ENCODE measurements at regions not wholly inside any gene's neighbourhood (a gene's known extent, or its start where the extent isn't known, plus 50 kb on each side); places are given as distances from the start of the nearest gene placed in this dataset.

DNA sequence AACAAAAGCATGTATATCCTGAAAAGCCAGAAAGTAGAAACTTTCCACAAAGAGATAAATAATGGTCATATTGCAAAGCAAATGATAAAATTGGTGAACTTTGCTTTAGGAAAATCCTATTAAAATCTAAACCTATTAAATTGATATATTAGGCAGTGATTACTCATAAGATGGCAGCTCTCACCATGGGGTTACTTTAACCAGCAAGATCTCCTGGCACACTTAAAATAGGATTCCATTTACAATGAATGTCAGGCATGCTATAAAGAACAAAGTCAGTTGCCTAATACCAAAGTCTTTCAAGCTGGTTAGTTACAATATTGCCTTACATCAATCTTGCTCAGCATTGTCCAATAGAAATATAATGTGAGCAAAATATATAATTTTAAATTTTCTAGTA is 816.2 kb downstream of the BCL11A start:
- TF ChIP-seq, protein P1, sequence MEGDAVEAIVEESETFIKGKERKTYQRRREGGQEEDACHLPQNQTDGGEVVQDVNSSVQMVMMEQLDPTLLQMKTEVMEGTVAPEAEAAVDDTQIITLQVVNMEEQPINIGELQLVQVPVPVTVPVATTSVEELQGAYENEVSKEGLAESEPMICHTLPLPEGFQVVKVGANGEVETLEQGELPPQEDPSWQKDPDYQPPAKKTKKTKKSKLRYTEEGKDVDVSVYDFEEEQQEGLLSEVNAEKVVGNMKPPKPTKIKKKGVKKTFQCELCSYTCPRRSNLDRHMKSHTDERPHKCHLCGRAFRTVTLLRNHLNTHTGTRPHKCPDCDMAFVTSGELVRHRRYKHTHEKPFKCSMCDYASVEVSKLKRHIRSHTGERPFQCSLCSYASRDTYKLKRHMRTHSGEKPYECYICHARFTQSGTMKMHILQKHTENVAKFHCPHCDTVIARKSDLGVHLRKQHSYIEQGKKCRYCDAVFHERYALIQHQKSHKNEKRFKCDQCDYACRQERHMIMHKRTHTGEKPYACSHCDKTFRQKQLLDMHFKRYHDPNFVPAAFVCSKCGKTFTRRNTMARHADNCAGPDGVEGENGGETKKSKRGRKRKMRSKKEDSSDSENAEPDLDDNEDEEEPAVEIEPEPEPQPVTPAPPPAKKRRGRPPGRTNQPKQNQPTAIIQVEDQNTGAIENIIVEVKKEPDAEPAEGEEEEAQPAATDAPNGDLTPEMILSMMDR (IDR thresholded peaks at IDR 0.05; ENCODE audit: insufficient read depth, low read length, poor library complexity, severe bottlenecking), result no peak
- TF ChIP-seq EZH2phosphoT487 (conservative IDR thresholded peaks at IDR 0.05; ENCODE audit: low read length), result no peak
